SHP77 (cell line): ENCODE measurements at regions not wholly inside any gene's neighbourhood (a gene's known extent, or its start where the extent isn't known, plus 50 kb on each side); places are given as distances from the start of the nearest gene placed in this dataset.
"Not testable (repeated sequence)": the region's sequence is repeated elsewhere in the genome, so short reads cannot be mapped to it uniquely, and the experiment has no call there.

Source experiments
- DNase-seq, 2 experiments: peaks; one replicate each; lab custom pipeline; 2025; lab: John Stamatoyannopoulos, UW

- DNase-seq, result not testable (repeated sequence)
Measured at GRCh38 chr16:16563962-16564361, 185.0 kb downstream of the NPIPA7 start.

- DNase-seq, result not testable (repeated sequence)
Measured at GRCh38 chr16:16565326-16565725, 186.4 kb downstream of the NPIPA7 start.

- not testable (repeated sequence) for DNase-seq
Measured at GRCh38 chr16:16570055-16570454, 191.1 kb downstream of the NPIPA7 start.

GRCh38 chr16:16570874-16571273 is 191.9 kb downstream of the NPIPA7 start:
- not testable (repeated sequence) for DNase-seq

GRCh38 chr16:16572130-16572774 is 193.3 kb downstream of the NPIPA7 start:
- DNase-seq, result not testable (repeated sequence)

GRCh38 chr16:16577062-16577461 is 198.1 kb downstream of the NPIPA7 start:
- not testable (repeated sequence) for DNase-seq

GRCh38 chr16:16578701-16579100 is 199.8 kb downstream of the NPIPA7 start:
- DNase-seq, result no peak

- not testable (repeated sequence) for DNase-seq
Measured at GRCh38 chr16:16582916-16583315, 204.0 kb downstream of the NPIPA7 start.

- not testable (repeated sequence) for DNase-seq
Measured at GRCh38 chr16:16586073-16586651, 207.2 kb downstream of the NPIPA7 start.

- DNase-seq, result not testable (repeated sequence)
Measured at GRCh38 chr16:16586969-16587368, 208.0 kb downstream of the NPIPA7 start.

- DNase-seq, result not testable (repeated sequence)
Measured at GRCh38 chr16:16588436-16588835, 209.5 kb downstream of the NPIPA7 start.

- DNase-seq, result not testable (repeated sequence)
Measured at GRCh38 chr16:16590654-16591318, 211.8 kb downstream of the NPIPA7 start.

GRCh38 chr16:16593156-16593863 is 214.4 kb downstream of the NPIPA7 start:
- DNase-seq, result not testable (repeated sequence)

GRCh38 chr16:16595029-16595718 is 216.2 kb downstream of the NPIPA7 start:
- DNase-seq, result not testable (repeated sequence)

GRCh38 chr16:16601239-16601638 is 222.3 kb downstream of the NPIPA7 start:
- DNase-seq, result not testable (repeated sequence)

GRCh38 chr16:16607401-16608082 is 228.6 kb downstream of the NPIPA7 start:
- DNase-seq, result not testable (repeated sequence)

GRCh38 chr16:16609627-16610026 is 230.7 kb downstream of the NPIPA7 start:
- DNase-seq, result not testable (repeated sequence)

- not testable (repeated sequence) for DNase-seq
Measured at GRCh38 chr16:16610389-16610967, 231.5 kb downstream of the NPIPA7 start.

GRCh38 chr16:16613212-16613611 is 234.3 kb downstream of the NPIPA7 start:
- DNase-seq, result not testable (repeated sequence)

- DNase-seq, result not testable (repeated sequence)
Measured at GRCh38 chr16:16614484-16614883, 235.5 kb downstream of the NPIPA7 start.
